NCI-H1092 treated with DMSO at 0.1 percent for 48 hours (cell line): ENCODE measurements at regions not wholly inside any gene's neighbourhood (a gene's known extent, or its start where the extent isn't known, plus 50 kb on each side); places are given as distances from the start of the nearest gene placed in this dataset.
"Not testable (repeated sequence)": the region's sequence is repeated elsewhere in the genome, so short reads cannot be mapped to it uniquely, and the experiment has no call there.

ENCODE experiments used
- DNase-seq: peaks from one replicate; lab custom pipeline; 2025; lab: John Stamatoyannopoulos, UW

- no peak for DNase-seq
Measured at GRCh38 chr13:42373048-42373812, 101.3 kb downstream of the AKAP11 start.

GRCh38 chr13:42375663-42376062 is 103.7 kb downstream of the AKAP11 start:
- DNase-seq: no peak

GRCh38 chr13:42377640-42378382 is 105.9 kb downstream of the AKAP11 start:
- no peak for DNase-seq

GRCh38 chr13:42378383-42378780 is 106.4 kb downstream of the AKAP11 start:
- DNase-seq: no peak

GRCh38 chr13:42379241-42379640 is 107.3 kb downstream of the AKAP11 start:
- no peak for DNase-seq

- no peak for DNase-seq
Measured at GRCh38 chr13:42380420-42381164, 108.6 kb downstream of the AKAP11 start.

- no peak for DNase-seq
Measured at GRCh38 chr13:42381165-42381425, 109.1 kb downstream of the AKAP11 start.

- DNase-seq: not testable (repeated sequence)
Measured at GRCh38 chr13:42381426-42381825, 109.5 kb downstream of the AKAP11 start.

- no peak for DNase-seq
Measured at GRCh38 chr13:42383025-42383424, 111.1 kb downstream of the AKAP11 start.

GRCh38 chr13:42384265-42384664 is 112.3 kb downstream of the AKAP11 start:
- no peak for DNase-seq

- DNase-seq: no peak
Measured at GRCh38 chr13:42388326-42388725, 116.4 kb downstream of the AKAP11 start.

- no peak for DNase-seq
Measured at GRCh38 chr13:42389041-42389440, 117.1 kb downstream of the AKAP11 start.

- DNase-seq: no peak
Measured at GRCh38 chr13:42392180-42392579, 120.2 kb downstream of the AKAP11 start.

GRCh38 chr13:42392716-42393572 is 121.0 kb downstream of the AKAP11 start:
- DNase-seq: no peak

GRCh38 chr13:42393573-42394360 is 121.8 kb downstream of the AKAP11 start:
- no peak for DNase-seq

- DNase-seq: no peak
Measured at GRCh38 chr13:42394361-42394708, 122.4 kb downstream of the AKAP11 start.

- DNase-seq: no peak
Measured at GRCh38 chr13:42394711-42395085, 122.7 kb downstream of the AKAP11 start.

GRCh38 chr13:42395086-42395821 is 123.3 kb downstream of the AKAP11 start:
- no peak for DNase-seq

- DNase-seq: no peak
Measured at GRCh38 chr13:42396501-42396900, 124.5 kb downstream of the AKAP11 start.

- no peak for DNase-seq
Measured at GRCh38 chr13:42396901-42397655, 125.1 kb downstream of the AKAP11 start.
